ENCODE measurements at regions not wholly inside any gene's neighbourhood (a gene's known extent, or its start where the extent isn't known, plus 50 kb on each side); places are given as distances from the start of the nearest gene placed in this dataset.
"Not testable (repeated sequence)": the region's sequence is repeated elsewhere in the genome, so short reads cannot be mapped to it uniquely, and the experiment has no call there.

GRCh38 chr5:96108629-96109028, 147.0 kb upstream of the ELL2 start:
- not testable (repeated sequence) for TF ChIP-seq CTCF (IDR thresholded peaks at IDR 0.05; ENCODE audit: extremely low read depth in 1 of 2, insufficient read depth in 1 of 2, low read depth in 1 of 2, low read length in 2 of 2); EZH2 (IDR thresholded peaks at IDR 0.05; ENCODE audit: borderline replicate concordance, low read depth, low read length, severe bottlenecking); POLR2AphosphoS5 (IDR thresholded peaks at IDR 0.05; ENCODE audit: insufficient read depth, low read depth, low read length); POLR2A (IDR thresholded peaks at IDR 0.05; ENCODE audit: low read depth, low read length)
